SK-N-SH (cell line): ENCODE measurements at regions not wholly inside any gene's neighbourhood (a gene's known extent, or its start where the extent isn't known, plus 50 kb on each side); places are given as distances from the start of the nearest gene placed in this dataset.

ENCODE experiments used
- CTCF ChIA-PET: fragments of 300-600, 350-600 bp; formaldehyde crosslinking; extraction: SDS; loops from one replicate; lab custom pipeline; 2021; lab: Yijun Ruan, JAX
- POLR2A ChIA-PET: fragments of 350-600 bp; sonication (Branson Sonifier 250); formaldehyde crosslinking; extraction: SDS; loops from one replicate; lab custom pipeline; 2020; ENCODE audit warnings: antibody characterized with exemption, inconsistent platforms; lab: Yijun Ruan, JAX
- DNase-seq: peaks from one replicate; pipeline ENCODE4 v3.0.0; 2012
- H2AFZ ChIP-seq: fragments of 200-600 bp; sonication (generic); 2 replicates; pipeline ENCODE4 v1.8.1; 2016; ENCODE audit warnings: antibody characterized with exemption, mild to moderate bottlenecking, low read depth
- H3F3A ChIP-seq: fragments of 200-600 bp; sonication (generic); replicated peaks from 2 replicates; pipeline ENCODE3; 2016; ENCODE audit warnings: antibody characterized with exemption, mild to moderate bottlenecking; ENCODE audit not compliant: insufficient read depth
- H3K27ac ChIP-seq, 2 experiments: fragments of 200-500 bp in 1 of 2; fragments of 200-600 bp in 1 of 2; sonication (Bioruptor generic) in 1 of 2; sonication (generic), shearing (Covaris generic) in 1 of 2; 2 replicates each; pipeline versions ENCODE4 v1.5.1 to v1.6.1; 2014 to 2016; ENCODE audit warnings: low read depth in 2 of 2, inconsistent platforms in 1 of 2, low read length in 1 of 2, mild to moderate bottlenecking in 1 of 2, mixed read lengths in 1 of 2
- H3K27me3 ChIP-seq: fragments of 200-600 bp; sonication (generic), shearing (Covaris generic); 2 replicates; pipeline ENCODE4 v1.6.1; 2016; ENCODE audit warnings: mixed run types; ENCODE audit not compliant: insufficient read depth
- H3K36me3 ChIP-seq, 2 experiments: fragments of 200-500 bp in 1 of 2; fragments of 200-600 bp in 1 of 2; sonication (Bioruptor generic) in 1 of 2; sonication (generic) in 1 of 2; replicated peaks in 1 of 2; 2 replicates each; pipeline versions ENCODE3 to v1.5.1; 2014 to 2016; ENCODE audit warnings: low read length in 1 of 2, mild to moderate bottlenecking in 1 of 2; ENCODE audit not compliant: insufficient read depth in 2 of 2, control insufficient read depth in 1 of 2
- H3K4me1 ChIP-seq, 2 experiments: fragments of 200-500 bp in 1 of 2; fragments of 200-600 bp in 1 of 2; sonication (Bioruptor generic) in 1 of 2; sonication (generic), shearing (Covaris generic) in 1 of 2; 2 replicates each; pipeline versions ENCODE4 v1.5.1 to v1.6.1; 2014 to 2016; ENCODE audit warnings: low read depth in 1 of 2, low read length in 1 of 2, mixed run types in 1 of 2; ENCODE audit not compliant: insufficient read depth in 2 of 2, control insufficient read depth in 1 of 2
- H3K4me2 ChIP-seq: fragments of 200-600 bp; sonication (generic), shearing (Covaris generic); 2 replicates; pipeline ENCODE4 v1.6.1; 2017; ENCODE audit warnings: mixed run types
- H3K4me3 ChIP-seq, 2 experiments: fragments of 200-500 bp in 1 of 2; fragments of 200-600 bp in 1 of 2; sonication (Bioruptor generic) in 1 of 2; sonication (generic), shearing (Covaris generic) in 1 of 2; 2 replicates each; pipeline versions ENCODE4 v1.5.1 to v1.8.1; 2014 to 2016; ENCODE audit warnings: low read depth in 2 of 2, inconsistent platforms in 1 of 2, low read length in 1 of 2, mild to moderate bottlenecking in 1 of 2, mixed read lengths in 1 of 2, moderate library complexity in 1 of 2
- H3K79me2 ChIP-seq: fragments of 200-600 bp; sonication (generic); 2 replicates; pipeline ENCODE4 v1.8.1; 2017; ENCODE audit warnings: mild to moderate bottlenecking; ENCODE audit not compliant: insufficient read depth
- H3K9ac ChIP-seq: fragments of 200-600 bp; sonication (generic); 2 replicates; pipeline ENCODE4 v1.6.1; 2017; ENCODE audit warnings: mixed run types
- H3K9me2 ChIP-seq: fragments of 200-600 bp; sonication (generic); 2 replicates; pipeline ENCODE4 v1.6.1; 2017; ENCODE audit warnings: mixed run types
- H3K9me3 ChIP-seq: fragments of 200-600 bp; sonication (generic); 2 replicates; pipeline ENCODE4 v1.6.1; 2017; ENCODE audit warnings: mixed run types, mild to moderate bottlenecking, moderate library complexity
- H4K20me1 ChIP-seq: fragments of 200-600 bp; sonication (generic); 2 replicates; pipeline ENCODE4 v1.6.1; 2017; ENCODE audit warnings: mild to moderate bottlenecking, mixed run types; ENCODE audit not compliant: insufficient read depth
- CHD2 ChIP-seq: fragments of 150-350 bp; IDR thresholded peaks from 2 replicates; pipeline ENCODE4 v1.6.1; 2018; ENCODE audit warnings: low read length; ENCODE audit not compliant: partially characterized antibody
- CTCF ChIP-seq: fragments of 200-600 bp; sonication (generic); IDR thresholded peaks from 2 replicates; pipeline ENCODE4 v1.6.1; 2017; ENCODE audit warnings: antibody characterized with exemption, mild to moderate bottlenecking, moderate library complexity
- EZH2phosphoT487 ChIP-seq: fragments of 200-600 bp; sonication (generic); IDR thresholded peaks from 2 replicates; pipeline ENCODE4 v1.6.1; 2017; ENCODE audit warnings: low read depth, mixed run types, mild to moderate bottlenecking, antibody characterized with exemption, moderate library complexity, borderline replicate concordance
- FOXJ3 ChIP-seq: sonication (generic); formaldehyde crosslinking; IDR thresholded peaks from 2 replicates; pipeline ENCODE4 v1.5.1; 2020; ENCODE audit warnings: mild to moderate bottlenecking, missing genetic modification reagents
- FOXM1 ChIP-seq: IDR thresholded peaks from 2 replicates; pipeline ENCODE4 v1.4.0; 2012; ENCODE audit warnings: low read depth, mild to moderate bottlenecking
- JUND ChIP-seq: IDR thresholded peaks from 2 replicates; pipeline ENCODE4 v1.4.0; 2012
- NFIC ChIP-seq: IDR thresholded peaks from 2 replicates; pipeline ENCODE4 v1.4.0; 2012; ENCODE audit warnings: borderline replicate concordance
- NRF1 ChIP-seq: IDR thresholded peaks from 2 replicates; pipeline ENCODE4 v1.6.1; 2012; ENCODE audit warnings: low read depth, mild to moderate bottlenecking, low read length
- PBX3 ChIP-seq: IDR thresholded peaks from 2 replicates; pipeline ENCODE4; 2012
- POLR2AphosphoS5 ChIP-seq: IDR thresholded peaks from 2 replicates; pipeline ENCODE4 v1.6.1; 2012; ENCODE audit warnings: low read depth, low read length
- RAD21 ChIP-seq: IDR thresholded peaks from 2 replicates; pipeline ENCODE4 v1.6.1; 2012; ENCODE audit warnings: mild to moderate bottlenecking, low read length
- RCOR1 ChIP-seq: fragments of 150-350 bp; IDR thresholded peaks from 2 replicates; pipeline ENCODE4 v1.6.1; 2017; ENCODE audit warnings: antibody characterized with exemption, low read length
- REST ChIP-seq: IDR thresholded peaks from 2 replicates; pipeline ENCODE4 v1.6.1; 2012; ENCODE audit warnings: mild to moderate bottlenecking, low read depth, low read length, moderate library complexity
- RXRA ChIP-seq: IDR thresholded peaks from 2 replicates; pipeline ENCODE4 v1.4.0; 2012; ENCODE audit warnings: low read depth, mild to moderate bottlenecking, borderline replicate concordance
- SMC3 ChIP-seq: IDR thresholded peaks from 2 replicates; pipeline ENCODE4 v1.6.1; 2012; ENCODE audit warnings: low read depth, low read length, improper control_type of control experiment
- TAF1 ChIP-seq: IDR thresholded peaks from 2 replicates; pipeline ENCODE4 v1.6.1; 2012; ENCODE audit warnings: low read depth, mild to moderate bottlenecking, low read length, moderate library complexity, borderline replicate concordance
- USF2 ChIP-seq: fragments of 150-350 bp; IDR thresholded peaks from 2 replicates; pipeline ENCODE4 v1.6.1; 2017; ENCODE audit warnings: antibody characterized with exemption, low read length, low read depth, borderline replicate concordance
- ZBTB33 ChIP-seq: IDR thresholded peaks from 2 replicates; pipeline ENCODE4 v1.4.0; 2012; ENCODE audit warnings: low read depth, borderline replicate concordance
- WGBS: methylation state at CpG from one replicate; pipeline ENCODE4 v1.1.6; 2017; ENCODE audit warnings: low lambda C conversion rate; 5-methylcytosine and 5-hydroxymethylcytosine counted together

- no peak for TF ChIP-seq CTCF
- TF ChIP-seq, all 33 proteins: peak for 0
Observed at GRCh38 chr10:33533612-33534011, 199.1 kb upstream of the NRP1 start (continued).

GRCh38 chr10:33532901-33533300 is 198.4 kb upstream of the NRP1 start:
- H2AFZ ChIP-seq: no peak overlapping the region
- H3K36me3 ChIP-seq: no peaks in the 10 kb centered on the region
- TF ChIP-seq RXRA (no peak), REST (no peak), CHD2 (no peak), EZH2phosphoT487 (no peak), SMC3 (no peak), RAD21 (no peak), NFIC (no peak), NRF1 (no peak), FOXJ3 (CRISPR knock-in tag) (no peak), ZBTB33 (no peak), RCOR1 (no peak), JUND (no peak), FOXM1 (no peak), USF2 (no peak), TAF1 (no peak), PBX3 (no peak), POLR2AphosphoS5 (no peak)
- ChIA-PET CTCF (no interaction called here), POLR2A (no interaction called here)
- H3K79me2 ChIP-seq: no peaks in the 10 kb centered on the region
- H3K4me1 ChIP-seq: peaks cover 0 to 7% of the 10 kb centered on the region in 2 experiments; a peak in 2 of 4 replicates
- H3K9me3 ChIP-seq: no peaks in the 10 kb centered on the region
- H3F3A ChIP-seq: no peaks in the 10 kb centered on the region
- no peak overlapping the region for H3K27ac ChIP-seq
- H4K20me1 ChIP-seq: no peaks in the 10 kb centered on the region
- H3K27me3 ChIP-seq: no peaks in the 10 kb centered on the region
- H3K4me3 ChIP-seq: no peak overlapping the region
- no peak overlapping the region for H3K4me2 ChIP-seq
- DNase-seq: no peak
- H3K9ac ChIP-seq: no peak overlapping the region
- H3K9me2 ChIP-seq: no peaks in the 10 kb centered on the region
- 74% methylated on average over 5 of the region's 7 CpGs for WGBS
